ENCODE measurements at regions not wholly inside any gene's neighbourhood (a gene's known extent, or its start where the extent isn't known, plus 50 kb on each side); places are given as distances from the start of the nearest gene placed in this dataset.

- Histone ChIP-seq H3K9me3 (ENCODE audit: control insufficient read depth in 2 of 3, insufficient read depth in 1 of 3, low read length in 3 of 3) (no peaks in the 10 kb centered on the region), H3K4me1 (ENCODE audit: control insufficient read depth in 2 of 3, insufficient read depth in 2 of 3, low read depth in 1 of 3, low read length in 3 of 3) (no peaks in the 10 kb centered on the region), H3K27ac (ENCODE audit: low read depth in 2 of 2, low read length in 2 of 2) (no peak overlapping the region), H3K9ac (ENCODE audit: low read length in 3 of 3) (no peak overlapping the region), H3K4me3 (ENCODE audit: low read length in 3 of 3) (no peak overlapping the region), H3K36me3 (ENCODE audit: control insufficient read depth in 2 of 3, insufficient read depth in 3 of 3, low read length in 3 of 3) (no peaks in the 10 kb centered on the region), H3K27me3 (ENCODE audit: control insufficient read depth, insufficient read depth, low read length) (no peaks in the 10 kb centered on the region)
- TF ChIP-seq CTCF (IDR thresholded peaks at IDR 0.05; ENCODE audit: borderline replicate concordance, extremely low read depth, insufficient read depth) = no peak
- intact Hi-C loops (cut with DNase I) = no loop called here
- FAIRE-seq (no peak), DNase-seq (no peak)
Measured at GRCh38 chr5:5765066-5765850, 342.8 kb downstream of the ICE1 start.

GRCh38 chr5:5764246-5764645, 341.8 kb downstream of the ICE1 start:
- FAIRE-seq = no peak
- intact Hi-C loops (cut with DNase I) = no loop called here
- TF ChIP-seq CTCF (IDR thresholded peaks at IDR 0.05; ENCODE audit: borderline replicate concordance, extremely low read depth, insufficient read depth) = no peak

GRCh38 chr5:5756762-5757161, 334.3 kb downstream of the ICE1 start:
- Histone ChIP-seq H3K4me3 (ENCODE audit: low read length in 3 of 3) (no peak overlapping the region), H3K9me3 (ENCODE audit: control insufficient read depth in 2 of 3, insufficient read depth in 1 of 3, low read length in 3 of 3) (no peaks in the 10 kb centered on the region), H3K36me3 (ENCODE audit: control insufficient read depth in 2 of 3, insufficient read depth in 3 of 3, low read length in 3 of 3) (no peaks in the 10 kb centered on the region), H3K9ac (ENCODE audit: low read length in 3 of 3) (no peak overlapping the region), H3K27ac (ENCODE audit: low read depth in 2 of 2, low read length in 2 of 2) (no peak overlapping the region), H3K27me3 (ENCODE audit: control insufficient read depth, insufficient read depth, low read length) (no peaks in the 10 kb centered on the region), H3K4me1 (ENCODE audit: control insufficient read depth in 2 of 3, insufficient read depth in 2 of 3, low read depth in 1 of 3, low read length in 3 of 3) (no peaks in the 10 kb centered on the region)
- no peak for DNase-seq
- no peak for FAIRE-seq
- intact Hi-C loops (cut with DNase I) = no loop called here
- TF ChIP-seq CTCF (IDR thresholded peaks at IDR 0.05; ENCODE audit: borderline replicate concordance, extremely low read depth, insufficient read depth) = no peak

More at GRCh38 chr5:5764246-5764645, 341.8 kb downstream of the ICE1 start:
- Histone ChIP-seq H3K4me3 (ENCODE audit: low read length in 3 of 3) (no peak overlapping the region), H3K27me3 (ENCODE audit: control insufficient read depth, insufficient read depth, low read length) (no peaks in the 10 kb centered on the region), H3K27ac (ENCODE audit: low read depth in 2 of 2, low read length in 2 of 2) (no peak overlapping the region), H3K9ac (ENCODE audit: low read length in 3 of 3) (no peak overlapping the region), H3K9me3 (ENCODE audit: control insufficient read depth in 2 of 3, insufficient read depth in 1 of 3, low read length in 3 of 3) (no peaks in the 10 kb centered on the region), H3K4me1 (ENCODE audit: control insufficient read depth in 2 of 3, insufficient read depth in 2 of 3, low read depth in 1 of 3, low read length in 3 of 3) (no peaks in the 10 kb centered on the region), H3K36me3 (ENCODE audit: control insufficient read depth in 2 of 3, insufficient read depth in 3 of 3, low read length in 3 of 3) (no peaks in the 10 kb centered on the region)
- DNase-seq = no peak
